Neural progenitor cell (in vitro differentiated cells): ENCODE measurements at regions not wholly inside any gene's neighbourhood (a gene's known extent, or its start where the extent isn't known, plus 50 kb on each side); places are given as distances from the start of the nearest gene placed in this dataset.

Experiments used
- DNase-seq: peaks from one replicate; pipeline ENCODE4 v3.0.0-alpha.2; 2016; ENCODE audit warnings: low spot score
- H2AFZ ChIP-seq: fragments of 200-600 bp; sonication (generic); replicated peaks from 2 replicates; pipeline ENCODE4 v1.6.1; 2016; ENCODE audit warnings: antibody characterized with exemption
- H3F3A ChIP-seq: fragments of 200-600 bp; sonication (generic); 2 replicates; pipeline ENCODE4 v1.6.1; 2016; ENCODE audit warnings: antibody characterized with exemption, low read depth
- H3K27ac ChIP-seq: fragments of 200-600 bp; sonication (generic); 2 replicates; pipeline ENCODE4 v1.5.1; 2016; ENCODE audit warnings: mild to moderate bottlenecking
- H3K27me3 ChIP-seq: fragments of 200-600 bp; sonication (generic); 2 replicates; pipeline ENCODE4 v1.6.1; 2016; ENCODE audit warnings: mild to moderate bottlenecking, moderate library complexity
- H3K36me3 ChIP-seq: fragments of 200-600 bp; sonication (generic); 2 replicates; pipeline ENCODE4 v1.5.1; 2016
- H3K4me1 ChIP-seq: fragments of 200-600 bp; sonication (generic); 2 replicates; pipeline ENCODE4 v1.6.1; 2016; ENCODE audit warnings: mixed run types
- H3K4me2 ChIP-seq: fragments of 200-600 bp; sonication (generic); 2 replicates; pipeline ENCODE4 v1.6.1; 2016
- H3K4me3 ChIP-seq: fragments of 200-600 bp; sonication (generic); 2 replicates; pipeline ENCODE4 v1.5.1; 2016
- H3K79me2 ChIP-seq: fragments of 200-600 bp; sonication (generic); 2 replicates; pipeline ENCODE4 v1.6.1; 2016; ENCODE audit warnings: low read depth
- H3K9ac ChIP-seq: fragments of 200-600 bp; sonication (generic); 2 replicates; pipeline ENCODE4 v1.6.1; 2016
- H3K9me3 ChIP-seq: fragments of 200-600 bp; sonication (generic); 2 replicates; pipeline ENCODE4 v1.5.1; 2016; ENCODE audit warnings: low read depth
- H4K20me1 ChIP-seq: fragments of 200-600 bp; sonication (generic); 2 replicates; pipeline ENCODE4 v1.6.1; 2016; ENCODE audit warnings: low read depth
- H3K27ac Mint-ChIP-seq: 3 replicates; pipeline ENCODE4 v1.8.0; 2021; ENCODE audit warnings: mixed read lengths
- H3K27me3 Mint-ChIP-seq: 2 replicates; pipeline ENCODE4 v1.8.0; 2022; ENCODE audit warnings: low read depth, mild to moderate bottlenecking, inconsistent platforms, moderate library complexity, mixed read lengths; ENCODE audit not compliant: insufficient read depth
- H3K36me3 Mint-ChIP-seq: 3 replicates; pipeline ENCODE4 v1.8.0; 2021; ENCODE audit warnings: mixed read lengths
- H3K4me1 Mint-ChIP-seq: 3 replicates; pipeline ENCODE4 v1.8.0; 2021; ENCODE audit warnings: mixed read lengths
- H3K4me3 Mint-ChIP-seq: 3 replicates; pipeline ENCODE4 v1.8.0; 2021; ENCODE audit warnings: mild to moderate bottlenecking, moderate library complexity, mixed read lengths
- H3K9me3 Mint-ChIP-seq: 3 replicates; pipeline ENCODE4 v1.8.0; 2020; ENCODE audit warnings: mixed read lengths
- CTCF ChIP-seq: fragments of 200-600 bp; sonication (generic); IDR thresholded peaks from 2 replicates; pipeline ENCODE4 v1.5.1; 2017; ENCODE audit warnings: antibody characterized with exemption, mild to moderate bottlenecking
- EZH2 ChIP-seq: fragments of 200-600 bp; sonication (generic); IDR thresholded peaks from 2 replicates; pipeline ENCODE4 v1.6.1; 2017; ENCODE audit warnings: antibody characterized with exemption, mild to moderate bottlenecking, moderate library complexity
- EZH2phosphoT487 ChIP-seq: fragments of 200-600 bp; sonication (generic); IDR thresholded peaks from 2 replicates; pipeline ENCODE4 v1.6.1; 2017; ENCODE audit warnings: antibody characterized with exemption

GRCh38 chr3:164467007-164467406, 611.3 kb downstream of the SI start:
- Histone ChIP-seq H3F3A (no peaks in the 10 kb centered on the region), H3K4me2 (no peak overlapping the region), H3K27ac (no peak overlapping the region), H3K79me2 (no peaks in the 10 kb centered on the region), H2AFZ (no peak overlapping the region), H3K4me3 (no peak overlapping the region), H3K27me3 (no peaks in the 10 kb centered on the region), H3K9ac (no peak overlapping the region), H3K4me1 (no peaks in the 10 kb centered on the region), H4K20me1 (no peaks in the 10 kb centered on the region), H3K9me3 (peaks cover 19% of the 10 kb centered on the region), H3K36me3 (no peaks in the 10 kb centered on the region)
- H3K27ac Mint-ChIP-seq, result no peak overlapping the region
- peaks cover 13% of the 10 kb centered on the region for H3K9me3 Mint-ChIP-seq
- H3K36me3 Mint-ChIP-seq, result no peaks in the 10 kb centered on the region
- H3K4me3 Mint-ChIP-seq, result no peak overlapping the region
- DNase-seq, result no peak
- no peaks in the 10 kb centered on the region for H3K27me3 Mint-ChIP-seq
- TF ChIP-seq EZH2 (no peak), EZH2phosphoT487 (no peak), CTCF (no peak)
- H3K4me1 Mint-ChIP-seq, result no peaks in the 10 kb centered on the region

GRCh38 chr3:164465172-164465571, 613.1 kb downstream of the SI start:
- Histone ChIP-seq H3K4me2 (no peak overlapping the region), H3K4me3 (no peak overlapping the region), H3K79me2 (no peaks in the 10 kb centered on the region), H3K9me3 (peaks cover 15% of the 10 kb centered on the region), H2AFZ (no peak overlapping the region), H3F3A (no peaks in the 10 kb centered on the region), H4K20me1 (no peaks in the 10 kb centered on the region), H3K27ac (no peak overlapping the region), H3K4me1 (no peaks in the 10 kb centered on the region), H3K9ac (no peak overlapping the region), H3K36me3 (no peaks in the 10 kb centered on the region), H3K27me3 (no peaks in the 10 kb centered on the region)
- Mint-ChIP-seq H3K27ac (no peak overlapping the region), H3K9me3 (peaks cover 13% of the 10 kb centered on the region), H3K4me1 (no peaks in the 10 kb centered on the region), H3K4me3 (no peak overlapping the region), H3K36me3 (no peaks in the 10 kb centered on the region), H3K27me3 (no peaks in the 10 kb centered on the region)
- TF ChIP-seq EZH2phosphoT487 (no peak), EZH2 (no peak), CTCF (no peak)
- no peak for DNase-seq

GRCh38 chr3:164460851-164461250, 617.4 kb downstream of the SI start:
- Histone ChIP-seq H2AFZ (peak overlapping the region; percentile 27), H3K4me3 (no peak overlapping the region), H3K27ac (no peak overlapping the region), H3K79me2 (no peaks in the 10 kb centered on the region), H3F3A (no peaks in the 10 kb centered on the region), H3K9ac (no peak overlapping the region), H3K9me3 (no peaks in the 10 kb centered on the region), H3K36me3 (no peaks in the 10 kb centered on the region), H3K27me3 (no peaks in the 10 kb centered on the region), H4K20me1 (no peaks in the 10 kb centered on the region), H3K4me1 (no peaks in the 10 kb centered on the region), H3K4me2 (no peak overlapping the region)
- H3K36me3 Mint-ChIP-seq, result no peaks in the 10 kb centered on the region
- H3K9me3 Mint-ChIP-seq, result no peaks in the 10 kb centered on the region
- no peak overlapping the region for H3K27ac Mint-ChIP-seq
- no peaks in the 10 kb centered on the region for H3K27me3 Mint-ChIP-seq
- TF ChIP-seq CTCF (no peak), EZH2 (no peak), EZH2phosphoT487 (no peak)
- no peaks in the 10 kb centered on the region for H3K4me1 Mint-ChIP-seq
- DNase-seq, result no peak
- no peak overlapping the region for H3K4me3 Mint-ChIP-seq
